ENCODE measurements at regions not wholly inside any gene's neighbourhood (a gene's known extent, or its start where the extent isn't known, plus 50 kb on each side); places are given as distances from the start of the nearest gene placed in this dataset.
"Not testable (repeated sequence)": the region's sequence is repeated elsewhere in the genome, so short reads cannot be mapped to it uniquely, and the experiment has no call there.

- TF ChIP-seq CTCF (IDR thresholded peaks at IDR 0.05; ENCODE audit: low read depth, low read length, missing control alignments), result no peak
- no peak for DNase-seq (ENCODE audit: low read depth)
- H3K4me3 ChIP-seq (ENCODE audit: low read depth, low read length), result no peak overlapping the region
Measured at GRCh38 chrX:65879977-65880799, 159.7 kb downstream of the VSIG4 start.

- DNase-seq (ENCODE audit: low read depth), result no peak
- no peak overlapping the region for H3K4me3 ChIP-seq (ENCODE audit: low read depth, low read length)
- no peak for TF ChIP-seq CTCF (IDR thresholded peaks at IDR 0.05; ENCODE audit: low read depth, low read length, missing control alignments)
Measured at GRCh38 chrX:65878456-65878855, 161.4 kb downstream of the VSIG4 start.

- DNase-seq (ENCODE audit: low read depth), result no peak
- TF ChIP-seq CTCF (IDR thresholded peaks at IDR 0.05; ENCODE audit: low read depth, low read length, missing control alignments), result no peak
- no peak overlapping the region for H3K4me3 ChIP-seq (ENCODE audit: low read depth, low read length)
Measured at GRCh38 chrX:65877953-65878352, 161.9 kb downstream of the VSIG4 start.

GRCh38 chrX:65875614-65876013 lies 164.3 kb downstream of the VSIG4 start:
- not testable (repeated sequence) for DNase-seq (ENCODE audit: low read depth)

GRCh38 chrX:65874765-65875164 lies 165.1 kb downstream of the VSIG4 start:
- TF ChIP-seq CTCF (IDR thresholded peaks at IDR 0.05; ENCODE audit: low read depth, low read length, missing control alignments), result no peak
- H3K4me3 ChIP-seq (ENCODE audit: low read depth, low read length), result no peak overlapping the region
- no peak for DNase-seq (ENCODE audit: low read depth)

More at GRCh38 chrX:65875614-65876013, 164.3 kb downstream of the VSIG4 start:
- H3K4me3 ChIP-seq (ENCODE audit: low read depth, low read length), result not testable (repeated sequence)

- H3K4me3 ChIP-seq (ENCODE audit: low read depth, low read length), result no peak overlapping the region
- no peak for TF ChIP-seq CTCF (IDR thresholded peaks at IDR 0.05; ENCODE audit: low read depth, low read length, missing control alignments)
- DNase-seq (ENCODE audit: low read depth), result no peak
Measured at GRCh38 chrX:65874110-65874509, 165.8 kb downstream of the VSIG4 start.

GRCh38 chrX:65873385-65873784 lies 166.5 kb downstream of the VSIG4 start:
- no peak for TF ChIP-seq CTCF (IDR thresholded peaks at IDR 0.05; ENCODE audit: low read depth, low read length, missing control alignments)
- DNase-seq (ENCODE audit: low read depth), result no peak
- no peak overlapping the region for H3K4me3 ChIP-seq (ENCODE audit: low read depth, low read length)

Measured in GM12864 (cell line).